Liver (tissue), 8 donors: ENCODE measurements at regions not wholly inside any gene's neighbourhood (a gene's known extent, or its start where the extent isn't known, plus 50 kb on each side); places are given as distances from the start of the nearest gene placed in this dataset.

Source experiments
- DNase-seq: peaks from one replicate; pipeline ENCODE4 v3.0.0-alpha.2; 2017; ENCODE audit warnings: low spot score
- H3K27ac ChIP-seq, 2 donors: one replicate each; pipeline ENCODE4 v1.7.0; 2013; ENCODE audit warnings: inconsistent platforms in 2 of 2, low read length in 2 of 2, control low read depth in 1 of 2, low read depth in 1 of 2, mild to moderate bottlenecking in 1 of 2
- H3K27me3 ChIP-seq, 4 donors: one replicate each; pipeline versions ENCODE4 v1.6.1 to v1.7.0; 2013; ENCODE audit warnings: low read length in 3 of 4, inconsistent platforms in 1 of 4, mild to moderate bottlenecking in 1 of 4, moderate library complexity in 1 of 4; ENCODE audit not compliant: control insufficient read depth in 4 of 4, insufficient read depth in 4 of 4
- H3K36me3 ChIP-seq, 4 donors: one replicate each; pipeline versions ENCODE4 v1.6.1 to v1.7.0; 2013; ENCODE audit warnings: low read length in 3 of 4, mild to moderate bottlenecking in 3 of 4, low read depth in 1 of 4, moderate library complexity in 1 of 4; ENCODE audit not compliant: control insufficient read depth in 4 of 4, insufficient read depth in 3 of 4
- H3K4me1 ChIP-seq, 4 donors: one replicate each; pipeline versions ENCODE4 v1.6.1 to v1.7.0; 2013; ENCODE audit warnings: low read length in 3 of 4, mild to moderate bottlenecking in 3 of 4, moderate library complexity in 1 of 4; ENCODE audit not compliant: control insufficient read depth in 4 of 4, insufficient read depth in 4 of 4
- H3K4me3 ChIP-seq, 3 donors: one replicate each; pipeline versions ENCODE4 v1.6.1 to v1.7.0; 2013; ENCODE audit warnings: low read length in 3 of 3, control low read depth in 1 of 3, low read depth in 1 of 3, mild to moderate bottlenecking in 1 of 3
- H3K9ac ChIP-seq, 2 donors: one replicate each; pipeline ENCODE4 v1.7.0; 2013; ENCODE audit warnings: low read length in 2 of 2, mild to moderate bottlenecking in 2 of 2, moderate library complexity in 2 of 2, control low read depth in 1 of 2, low read depth in 1 of 2
- H3K9me3 ChIP-seq, 4 donors: one replicate each; pipeline versions ENCODE4 v1.6.1 to v1.7.0; 2013; ENCODE audit warnings: low read length in 3 of 4; ENCODE audit not compliant: control insufficient read depth in 4 of 4
- CTCF ChIP-seq: fragments of 150-350 bp; IDR thresholded peaks from 2 replicates; pipeline ENCODE4 v1.5.1; 2017; ENCODE audit warnings: improper control_type of control experiment, low read depth, low read length; ENCODE audit not compliant: missing input control
- EGR1 ChIP-seq, 2 donors: IDR thresholded peaks; 2 replicates each; pipeline ENCODE4 v1.6.1; 2016 to 2018; ENCODE audit warnings: antibody characterized with exemption in 2 of 2, low read depth in 2 of 2
- FOXA2 ChIP-seq: IDR thresholded peaks from 2 replicates; pipeline ENCODE4 v1.6.1; 2016; ENCODE audit warnings: antibody characterized with exemption
- GABPA ChIP-seq, 2 donors: IDR thresholded peaks in 1 of 2; conservative IDR thresholded peaks in 1 of 2; 2 replicates each; pipeline ENCODE4 v1.6.1; 2016; ENCODE audit warnings: antibody characterized with exemption in 2 of 2, mild to moderate bottlenecking in 1 of 2, moderate library complexity in 1 of 2
- HNF4G ChIP-seq: IDR thresholded peaks from 2 replicates; pipeline ENCODE4 v1.6.1; 2016; ENCODE audit warnings: antibody characterized with exemption
- JUND ChIP-seq, 2 donors: IDR thresholded peaks; 2 replicates each; pipeline ENCODE4 v1.6.1; 2016; ENCODE audit warnings: antibody characterized with exemption in 2 of 2
- MAX ChIP-seq: IDR thresholded peaks from 2 replicates; pipeline ENCODE4 v1.6.1; 2016; ENCODE audit warnings: antibody characterized with exemption
- NR2F2 ChIP-seq: IDR thresholded peaks from 2 replicates; pipeline ENCODE4 v1.6.1; 2016; ENCODE audit warnings: antibody characterized with exemption
- RAD21 ChIP-seq, 2 donors: IDR thresholded peaks; 2 replicates each; pipeline ENCODE4 v1.6.1; 2016; ENCODE audit warnings: antibody characterized with exemption in 2 of 2, mild to moderate bottlenecking in 2 of 2
- REST ChIP-seq: IDR thresholded peaks from 2 replicates; pipeline ENCODE4 v1.6.1; 2016; ENCODE audit warnings: antibody characterized with exemption, mild to moderate bottlenecking
- RXRA ChIP-seq, 2 donors: IDR thresholded peaks; 2 replicates each; pipeline ENCODE4 v1.6.1; 2017 to 2018; ENCODE audit warnings: antibody characterized with exemption in 2 of 2, mild to moderate bottlenecking in 1 of 2
- SP1 ChIP-seq: IDR thresholded peaks from 2 replicates; pipeline ENCODE4 v1.6.1; 2018; ENCODE audit warnings: antibody characterized with exemption, mild to moderate bottlenecking
- TAF1 ChIP-seq: conservative IDR thresholded peaks from 2 replicates; pipeline ENCODE4 v1.6.1; 2016; ENCODE audit warnings: antibody characterized with exemption, mild to moderate bottlenecking
- YY1 ChIP-seq: IDR thresholded peaks from 2 replicates; pipeline ENCODE4 v1.6.1; 2016; ENCODE audit warnings: antibody characterized with exemption, mild to moderate bottlenecking
- ZBTB33 ChIP-seq: IDR thresholded peaks from 2 replicates; pipeline ENCODE4 v1.6.1; 2016; ENCODE audit warnings: antibody characterized with exemption
- WGBS: extraction: QIAGEN DNeasy Blood & Tissue Kit; methylation state at CpG from one replicate; pipeline ENCODE4 v1.1.7; 2013; 5-methylcytosine and 5-hydroxymethylcytosine counted together
- donor health status: healthy.
- donor health status: healthy.
- donor health status: healthy.
- donor health status: healthy.
- donor health status: healthy.

- Histone ChIP-seq H3K36me3 (no peaks in the 10 kb centered on the region), H3K27me3 (no peaks in the 10 kb centered on the region), H3K4me1 (no peaks in the 10 kb centered on the region), H3K9me3 (no peaks in the 10 kb centered on the region), H3K27ac (no peak overlapping the region), H3K4me3 (no peak overlapping the region), H3K9ac (no peak overlapping the region)
- DNase-seq = no peak
- TF ChIP-seq GABPA (IDR thresholded peaks at IDR 0.05 in 1 of 2, conservative IDR thresholded peaks at IDR 0.05 in 1 of 2) (no peak), RAD21 (IDR thresholded peaks at IDR 0.05) (no peak), REST (no peak), CTCF (no peak), SP1 (no peak), RXRA (IDR thresholded peaks at IDR 0.05) (no peak), EGR1 (IDR thresholded peaks at IDR 0.05; ENCODE audit: low read depth in 2 of 2) (no peak), NR2F2 (no peak), TAF1 (no peak), JUND (IDR thresholded peaks at IDR 0.05) (no peak), MAX (no peak), HNF4G (no peak)
Observed at GRCh38 chr5:147965715-147966114, 59.4 kb upstream of the C5orf46 start.

- WGBS = 71% methylated on average over 4 of the region's 4 CpGs
- H3K27me3 ChIP-seq = no peaks in the 10 kb centered on the region
- no peaks in the 10 kb centered on the region for H3K9me3 ChIP-seq
- no peak overlapping the region for H3K27ac ChIP-seq
- no peak for DNase-seq
- no peak overlapping the region for H3K9ac ChIP-seq
- H3K4me1 ChIP-seq = no peaks in the 10 kb centered on the region
- no peak for TF ChIP-seq FOXA2
- TF ChIP-seq RXRA (IDR thresholded peaks at IDR 0.05) = no peak
- TF ChIP-seq GABPA (IDR thresholded peaks at IDR 0.05 in 1 of 2, conservative IDR thresholded peaks at IDR 0.05 in 1 of 2) = no peak
- no peak for TF ChIP-seq NR2F2
- no peak for TF ChIP-seq CTCF
- no peak for TF ChIP-seq YY1
- no peak for TF ChIP-seq RAD21 (IDR thresholded peaks at IDR 0.05)
- no peak for TF ChIP-seq HNF4G
- no peak for TF ChIP-seq ZBTB33
- no peak for TF ChIP-seq EGR1 (IDR thresholded peaks at IDR 0.05; ENCODE audit: low read depth in 2 of 2)
- no peaks in the 10 kb centered on the region for H3K36me3 ChIP-seq
- H3K4me3 ChIP-seq = no peak overlapping the region
Observed at GRCh38 chr5:147963948-147964693, 57.8 kb upstream of the C5orf46 start.
